Activated CD4-positive, alpha-beta T cell treated with anti-CD3 and anti-CD28 coated beads, Interleukin-10, Interleukin-2, amounts not matched to agents 100 ng/mL and 50 ng/mL, durations not matched to agents 16 hours and 8 hours (primary cell): ENCODE measurements at regions not wholly inside any gene's neighbourhood (a gene's known extent, or its start where the extent isn't known, plus 50 kb on each side); places are given as distances from the start of the nearest gene placed in this dataset.
"Not testable (repeated sequence)": the region's sequence is repeated elsewhere in the genome, so short reads cannot be mapped to it uniquely, and the experiment has no call there.

Experiments
- DNase-seq: peaks from one replicate; pipeline ENCODE4 v3.0.0-alpha.2; 2020

GRCh38 chr4:66091786-66092185, 421.5 kb upstream of the EPHA5 start:
- no peak for DNase-seq

- no peak for DNase-seq
These were observed 403.7 kb upstream of the EPHA5 start for GRCh38 chr4:66073961-66074360.

- DNase-seq, result no peak
These were observed 401.6 kb upstream of the EPHA5 start for GRCh38 chr4:66071911-66072310.

GRCh38 chr4:66062921-66063320, 392.6 kb upstream of the EPHA5 start:
- no peak for DNase-seq

- DNase-seq, result no peak
These were observed 391.8 kb upstream of the EPHA5 start for GRCh38 chr4:66062044-66062443.

GRCh38 chr4:66059556-66059955, 389.3 kb upstream of the EPHA5 start:
- DNase-seq, result no peak

- no peak for DNase-seq
These were observed 388.8 kb upstream of the EPHA5 start for GRCh38 chr4:66059136-66059535.

- no peak for DNase-seq
These were observed 385.7 kb upstream of the EPHA5 start for GRCh38 chr4:66055999-66056398.

GRCh38 chr4:66052426-66052825, 382.1 kb upstream of the EPHA5 start:
- no peak for DNase-seq

GRCh38 chr4:66048861-66049260, 378.6 kb upstream of the EPHA5 start:
- no peak for DNase-seq

GRCh38 chr4:66045913-66046312, 375.6 kb upstream of the EPHA5 start:
- no peak for DNase-seq

GRCh38 chr4:66035701-66036100, 365.4 kb upstream of the EPHA5 start:
- no peak for DNase-seq

- no peak for DNase-seq
These were observed 364.4 kb upstream of the EPHA5 start for GRCh38 chr4:66034671-66035070.

- no peak for DNase-seq
These were observed 364.0 kb upstream of the EPHA5 start for GRCh38 chr4:66034262-66034661.

GRCh38 chr4:66032571-66032970, 362.3 kb upstream of the EPHA5 start:
- no peak for DNase-seq

- no peak for DNase-seq
These were observed 358.4 kb upstream of the EPHA5 start for GRCh38 chr4:66028668-66029067.

GRCh38 chr4:66023061-66023460, 352.8 kb upstream of the EPHA5 start:
- DNase-seq, result no peak

- no peak for DNase-seq
These were observed 347.4 kb upstream of the EPHA5 start for GRCh38 chr4:66017671-66018070.

- no peak for DNase-seq
These were observed 346.0 kb upstream of the EPHA5 start for GRCh38 chr4:66016240-66016639.

GRCh38 chr4:66014146-66014765, 344.0 kb upstream of the EPHA5 start:
- DNase-seq, result no peak

- DNase-seq, result no peak
These were observed 330.3 kb upstream of the EPHA5 start for GRCh38 chr4:66000510-66001117.

- no peak for DNase-seq
These were observed 329.2 kb upstream of the EPHA5 start for GRCh38 chr4:65999518-65999871.

- not testable (repeated sequence) for DNase-seq
These were observed 328.7 kb upstream of the EPHA5 start for GRCh38 chr4:65998807-65999517.

- DNase-seq, result no peak
These were observed 312.8 kb upstream of the EPHA5 start for GRCh38 chr4:65983061-65983460.

- no peak for DNase-seq
These were observed 306.0 kb upstream of the EPHA5 start for GRCh38 chr4:65976287-65976686.
